HL-60 (cell line): ENCODE measurements at regions not wholly inside any gene's neighbourhood (a gene's known extent, or its start where the extent isn't known, plus 50 kb on each side); places are given as distances from the start of the nearest gene placed in this dataset.

Experiments used
- DNase-seq, 2 experiments: peaks; one replicate each; pipeline ENCODE4 v3.0.0-alpha.2; 2010 to 2020; ENCODE audit warnings: low read depth in 1 of 2, low spot score in 1 of 2
- H3K27ac ChIP-seq: fragments of 250-450 bp; sonication (Bioruptor Pico); replicated peaks from 2 replicates; pipeline ENCODE4 v1.5.1; 2020; ENCODE audit warnings: mild to moderate bottlenecking, moderate library complexity
- H3K27me3 ChIP-seq: fragments of 250-450 bp; sonication (Bioruptor Pico); 2 replicates; pipeline ENCODE4 v1.5.1; 2021; ENCODE audit warnings: mild to moderate bottlenecking, moderate library complexity; ENCODE audit not compliant: insufficient read depth, poor library complexity, severe bottlenecking
- H3K4me3 ChIP-seq: replicated peaks from 2 replicates; pipeline ENCODE4 v1.5.1; 2011; ENCODE audit warnings: mild to moderate bottlenecking, control low read depth, low read length; ENCODE audit not compliant: insufficient read depth
- CTCF ChIP-seq: IDR thresholded peaks from one replicate; pipeline ENCODE4 v1.5.1; 2011; ENCODE audit warnings: low read length, control low read depth, inconsistent platforms; ENCODE audit not compliant: insufficient read depth
- GABPA ChIP-seq: IDR thresholded peaks from 2 replicates; pipeline ENCODE4 v1.6.1; 2012; ENCODE audit warnings: low read depth
- POLR2AphosphoS5 ChIP-seq: IDR thresholded peaks from 2 replicates; pipeline ENCODE4 v1.6.1; 2012; ENCODE audit warnings: low read depth
- REST ChIP-seq: IDR thresholded peaks from 2 replicates; pipeline ENCODE4 v1.6.1; 2012; ENCODE audit warnings: low read depth; ENCODE audit not compliant: insufficient replicate concordance
- SPI1 ChIP-seq: IDR thresholded peaks from 2 replicates; pipeline ENCODE4 v1.6.1; 2012; ENCODE audit warnings: low read depth, mild to moderate bottlenecking, borderline replicate concordance

DNA sequence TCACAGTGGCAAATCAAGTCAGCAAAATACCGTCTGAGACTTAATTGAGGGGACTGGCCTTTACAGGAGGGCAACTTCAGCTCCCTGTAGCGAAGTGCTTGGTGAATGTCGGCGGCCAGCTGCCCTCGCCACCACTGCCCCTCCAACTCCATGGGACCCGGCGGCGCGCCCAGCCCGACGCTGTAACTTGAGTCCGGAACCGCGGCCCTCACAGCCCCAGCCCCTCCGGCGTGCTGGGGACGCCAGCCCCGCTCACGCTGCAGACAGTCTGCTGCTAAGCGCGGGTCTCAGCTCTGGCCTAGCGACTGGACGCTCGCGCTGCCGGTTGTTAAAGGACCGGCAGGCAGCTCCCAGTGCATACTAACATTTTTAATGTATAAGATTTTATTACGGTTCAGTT is 113.4 kb upstream of the NUPR2 start:
- no peak for TF ChIP-seq REST
- no peak for TF ChIP-seq GABPA
- TF ChIP-seq CTCF: no peak
- TF ChIP-seq SPI1: no peak
- TF ChIP-seq POLR2AphosphoS5: no peak
- H3K27me3 ChIP-seq: no peaks in the 10 kb centered on the region

GRCh38 chr7:56222866-56223265 is 106.6 kb upstream of the NUPR2 start:
- Histone ChIP-seq H3K4me3 (no peak overlapping the region), H3K27ac (no peak overlapping the region), H3K27me3 (no peaks in the 10 kb centered on the region)
- TF ChIP-seq POLR2AphosphoS5: no peak
- no peak for TF ChIP-seq GABPA
- TF ChIP-seq REST: no peak
- no peak for TF ChIP-seq SPI1
- TF ChIP-seq CTCF: no peak
- no peak for DNase-seq

More for the DNA sequence above, 113.4 kb upstream of the NUPR2 start:
- Histone ChIP-seq H3K27ac (no peak overlapping the region), H3K4me3 (no peak overlapping the region)
- no peak for DNase-seq

- H3K27me3 ChIP-seq: no peaks in the 10 kb centered on the region
- no peak for DNase-seq
- TF ChIP-seq REST: no peak
- no peak for TF ChIP-seq SPI1
- no peak for TF ChIP-seq POLR2AphosphoS5
- no peak for TF ChIP-seq CTCF
- TF ChIP-seq GABPA: no peak
- H3K27ac ChIP-seq: no peak overlapping the region
- H3K4me3 ChIP-seq: no peak overlapping the region
Measured at GRCh38 chr7:56219017-56219416, 102.8 kb upstream of the NUPR2 start.
